Ascending aorta (tissue), 2 donors: ENCODE measurements at regions not wholly inside any gene's neighbourhood (a gene's known extent, or its start where the extent isn't known, plus 50 kb on each side); places are given as distances from the start of the nearest gene placed in this dataset.

Source experiments
- DNase-seq, 2 donors: peaks; one replicate each; pipeline ENCODE4 v3.0.0-alpha.2; 2019; ENCODE audit warnings: low spot score in 2 of 2
- H3K27ac ChIP-seq, 2 donors: fragments of 200-600 bp; sonication (generic); one replicate each; pipeline ENCODE4 v1.5.1; 2016 to 2017; ENCODE audit warnings: mild to moderate bottlenecking in 1 of 2
- H3K27me3 ChIP-seq: fragments of 200-600 bp; sonication (generic); one replicate; pipeline ENCODE4 v1.5.1; 2017
- H3K36me3 ChIP-seq, 2 donors: fragments of 200-600 bp; sonication (generic); one replicate each; pipeline ENCODE4 v1.5.1; 2016
- H3K4me1 ChIP-seq, 2 donors: fragments of 200-600 bp; sonication (generic); one replicate each; pipeline ENCODE4 v1.5.1; 2016 to 2017; ENCODE audit warnings: mild to moderate bottlenecking in 1 of 2
- H3K4me3 ChIP-seq, 2 donors: fragments of 200-600 bp; sonication (generic); one replicate each; pipeline ENCODE4 v1.5.1; 2016 to 2017; ENCODE audit warnings: mild to moderate bottlenecking in 1 of 2
- H3K9me3 ChIP-seq, 2 donors: fragments of 200-600 bp; sonication (generic); one replicate each; pipeline ENCODE4 v1.5.1; 2016
- CTCF ChIP-seq, 3 experiments: fragments of 200-600 bp in 2 of 3; fragments of 450-650 bp in 1 of 3; sonication (generic) in 2 of 3; IDR thresholded peaks; one replicate each; pipeline ENCODE4 v1.5.1; 2016 to 2019; ENCODE audit warnings: antibody characterized with exemption in 3 of 3, mild to moderate bottlenecking in 1 of 3, moderate library complexity in 1 of 3
- intact Hi-C: fragments of 100-400 bp; cut with DNase I; formaldehyde crosslinking; loops from one replicate; pipeline ENCODE4 v1.15.1; 2023

- no peak overlapping the region for H3K4me3 ChIP-seq
- peaks cover 0 to 10% of the 10 kb centered on the region in 2 donors for H3K4me1 ChIP-seq
- H3K36me3 ChIP-seq: no peaks in the 10 kb centered on the region
- no peak for DNase-seq
- H3K27ac ChIP-seq: no peak overlapping the region
- H3K9me3 ChIP-seq: no peaks in the 10 kb centered on the region
- TF ChIP-seq CTCF (IDR thresholded peaks at IDR 0.05): no peak
- no peaks in the 10 kb centered on the region for H3K27me3 ChIP-seq
- intact Hi-C loops: no loop called here
These were observed 53.8 kb upstream of the LYPLAL1 start for GRCh38 chr1:219119839-219120238.

GRCh38 chr1:219120624-219121544, 52.8 kb upstream of the LYPLAL1 start:
- Histone ChIP-seq H3K27me3 (no peaks in the 10 kb centered on the region), H3K4me3 (peak overlapping the region in 1 of 2 donors; percentile 29), H3K4me1 (peaks cover 0 to 10% of the 10 kb centered on the region in 2 donors), H3K36me3 (no peaks in the 10 kb centered on the region), H3K9me3 (no peaks in the 10 kb centered on the region), H3K27ac (no peak overlapping the region)
- peak in 1 of 2 donors; percentile 64 for DNase-seq
- no peak for TF ChIP-seq CTCF (IDR thresholded peaks at IDR 0.05)
- intact Hi-C loops: no loop called here

GRCh38 chr1:219121679-219122078, 52.0 kb upstream of the LYPLAL1 start:
- no peak overlapping the region for H3K27ac ChIP-seq
- no peak for DNase-seq
- no peak for TF ChIP-seq CTCF (IDR thresholded peaks at IDR 0.05)
- H3K27me3 ChIP-seq: no peaks in the 10 kb centered on the region
- no peaks in the 10 kb centered on the region for H3K36me3 ChIP-seq
- H3K9me3 ChIP-seq: no peaks in the 10 kb centered on the region
- peaks cover 0 to 16% of the 10 kb centered on the region in 2 donors for H3K4me1 ChIP-seq
- intact Hi-C loops: no loop called here
- no peak overlapping the region for H3K4me3 ChIP-seq

- Histone ChIP-seq H3K9me3 (no peaks in the 10 kb centered on the region), H3K27me3 (no peaks in the 10 kb centered on the region), H3K4me3 (no peak overlapping the region), H3K27ac (peak overlapping the region in 1 of 2 donors; percentile 43), H3K36me3 (no peaks in the 10 kb centered on the region), H3K4me1 (peaks cover 0 to 16% of the 10 kb centered on the region in 2 donors)
- TF ChIP-seq CTCF (IDR thresholded peaks at IDR 0.05): no peak
- DNase-seq: no peak
- intact Hi-C loops: no loop called here
These were observed 50.6 kb upstream of the LYPLAL1 start for GRCh38 chr1:219123036-219123435.
